ENCODE measurements at regions not wholly inside any gene's neighbourhood (a gene's known extent, or its start where the extent isn't known, plus 50 kb on each side); places are given as distances from the start of the nearest gene placed in this dataset.
A peak's percentile ranks its signal among the peaks of the same experiment; 100 is the strongest.

GRCh38 chr20:34163307-34163706 is 51.3 kb upstream of the EIF2S2 start:
- DNase-seq (ENCODE audit: low spot score): no peak

- DNase-seq (ENCODE audit: low spot score): no peak
These were observed 52.4 kb upstream of the EIF2S2 start for GRCh38 chr20:34164381-34164984.

- peak; percentile 17 for DNase-seq (ENCODE audit: low spot score)
These were observed 53.1 kb upstream of the EIF2S2 start for GRCh38 chr20:34165018-34165619.

GRCh38 chr20:34171640-34172039 is 59.6 kb upstream of the EIF2S2 start:
- no peak for DNase-seq (ENCODE audit: low spot score)

GRCh38 chr20:34172926-34173325 is 60.9 kb upstream of the EIF2S2 start:
- DNase-seq (ENCODE audit: low spot score): no peak

GRCh38 chr20:34175079-34175478 is 63.0 kb upstream of the EIF2S2 start:
- no peak for DNase-seq (ENCODE audit: low spot score)

- DNase-seq (ENCODE audit: low spot score): no peak
These were observed 63.8 kb upstream of the EIF2S2 start for GRCh38 chr20:34175879-34176278.

GRCh38 chr20:34177052-34177451 is 64.2 kb upstream of the ASIP start:
- DNase-seq (ENCODE audit: low spot score): no peak

GRCh38 chr20:34179637-34180360 is 61.4 kb upstream of the ASIP start:
- no peak for DNase-seq (ENCODE audit: low spot score)

- DNase-seq (ENCODE audit: low spot score): no peak
These were observed 60.6 kb upstream of the ASIP start for GRCh38 chr20:34180460-34181120.

- no peak for DNase-seq (ENCODE audit: low spot score)
These were observed 59.7 kb upstream of the ASIP start for GRCh38 chr20:34181484-34181883.

- no peak for DNase-seq (ENCODE audit: low spot score)
These were observed 55.2 kb upstream of the ASIP start for GRCh38 chr20:34185766-34186620.

- DNase-seq (ENCODE audit: low spot score): no peak
These were observed 51.6 kb upstream of the ASIP start for GRCh38 chr20:34189572-34190163.

- no peak for DNase-seq (ENCODE audit: low spot score)
These were observed 51.0 kb upstream of the ASIP start for GRCh38 chr20:34190262-34190661.

GRCh38 chr20:34190679-34191090 is 50.5 kb upstream of the ASIP start:
- peak; percentile 65 for DNase-seq (ENCODE audit: low spot score)
